IMR-90 (cell line): ENCODE measurements at regions not wholly inside any gene's neighbourhood (a gene's known extent, or its start where the extent isn't known, plus 50 kb on each side); places are given as distances from the start of the nearest gene placed in this dataset.

ENCODE experiments used
- BHLHE40 ChIP-seq: fragments of 150-350 bp; IDR thresholded peaks from 2 replicates; pipeline ENCODE4 v1.6.1; 2016; ENCODE audit warnings: mild to moderate bottlenecking, low read depth, low read length
- CHD1 ChIP-seq: IDR thresholded peaks from 2 replicates; pipeline ENCODE4 v1.6.1; 2012; ENCODE audit warnings: low read depth, low read length, improper control_type of control experiment
- CTCF ChIP-seq: conservative IDR thresholded peaks from 2 replicates; pipeline ENCODE4 v1.5.1; 2012; ENCODE audit warnings: mild to moderate bottlenecking, low read depth, low read length, improper control_type of control experiment
- ELK1 ChIP-seq: fragments of 150-350 bp; IDR thresholded peaks from 2 replicates; pipeline ENCODE4 v1.6.1; 2016; ENCODE audit warnings: low read depth, mild to moderate bottlenecking, low read length, moderate library complexity, borderline replicate concordance
- FOS ChIP-seq: fragments of 150-350 bp; IDR thresholded peaks from 2 replicates; pipeline ENCODE4 v1.6.1; 2016; ENCODE audit warnings: low read depth, low read length
- MAFK ChIP-seq: IDR thresholded peaks from 2 replicates; pipeline ENCODE4 v1.6.1; 2012; ENCODE audit warnings: low read depth, low read length, improper control_type of control experiment
- MAZ ChIP-seq: IDR thresholded peaks from 2 replicates; pipeline ENCODE4 v1.6.1; 2012; ENCODE audit warnings: low read depth, mild to moderate bottlenecking, low read length, improper control_type of control experiment, moderate library complexity, borderline replicate concordance
- MXI1 ChIP-seq: IDR thresholded peaks from 2 replicates; pipeline ENCODE4 v1.6.1; 2012; ENCODE audit warnings: low read depth, mild to moderate bottlenecking, low read length, moderate library complexity, borderline replicate concordance
- NFE2L2 ChIP-seq: fragments of 150-350 bp; IDR thresholded peaks from 2 replicates; pipeline ENCODE4 v1.6.1; 2016; ENCODE audit warnings: low read depth, mild to moderate bottlenecking, low read length
- POLR2A ChIP-seq: IDR thresholded peaks from 2 replicates; pipeline ENCODE4 v1.6.1; 2012; ENCODE audit warnings: mild to moderate bottlenecking, low read depth, low read length
- RAD21 ChIP-seq: IDR thresholded peaks from 2 replicates; pipeline ENCODE4 v1.6.1; 2012; ENCODE audit warnings: low read length, improper control_type of control experiment
- RFX5 ChIP-seq: IDR thresholded peaks from 2 replicates; pipeline ENCODE4 v1.8.0; 2012; ENCODE audit warnings: low read depth, mild to moderate bottlenecking, low read length, moderate library complexity
- SMC3 ChIP-seq: fragments of 150-350 bp; IDR thresholded peaks from 2 replicates; pipeline ENCODE4 v1.6.1; 2016; ENCODE audit warnings: low read depth, mild to moderate bottlenecking, antibody characterized with exemption, low read length, moderate library complexity
- USF2 ChIP-seq: fragments of 150-350 bp; IDR thresholded peaks from 2 replicates; pipeline ENCODE4 v1.6.1; 2017; ENCODE audit warnings: mild to moderate bottlenecking, antibody characterized with exemption, low read length, low read depth

- TF ChIP-seq CTCF (no peak), POLR2A (no peak), MXI1 (no peak), ELK1 (no peak), RFX5 (no peak), RAD21 (no peak), USF2 (no peak), CHD1 (no peak), MAFK (no peak), FOS (no peak), SMC3 (no peak), NFE2L2 (no peak), MAZ (no peak), BHLHE40 (no peak)
These were observed 77.7 kb upstream of the MYO16 start for GRCh38 chr13:108551674-108552073.
